Tibial nerve (tissue), 4 donors: ENCODE measurements at regions not wholly inside any gene's neighbourhood (a gene's known extent, or its start where the extent isn't known, plus 50 kb on each side); places are given as distances from the start of the nearest gene placed in this dataset.

Experiments used
- CTCF ChIP-seq, 5 experiments: fragments of 200-600 bp in 3 of 5; fragments of 450-650 bp in 2 of 5; sonication (generic) in 3 of 5; IDR thresholded peaks; one replicate each; pipeline ENCODE4 v1.5.1; 2016 to 2019; ENCODE audit warnings: antibody characterized with exemption in 5 of 5, mild to moderate bottlenecking in 3 of 5, moderate library complexity in 2 of 5
- EP300 ChIP-seq, 2 donors: sonication (generic); formaldehyde crosslinking; IDR thresholded peaks; one replicate each; pipeline ENCODE4 v1.6.1; 2017; ENCODE audit warnings: antibody characterized with exemption in 2 of 2, mild to moderate bottlenecking in 1 of 2
- POLR2A ChIP-seq, 2 donors: fragments of 450-650 bp; IDR thresholded peaks; one replicate each; pipeline ENCODE4 v1.6.1; 2017; ENCODE audit warnings: antibody characterized with exemption in 2 of 2, mild to moderate bottlenecking in 2 of 2, moderate library complexity in 2 of 2

- no peak for TF ChIP-seq CTCF (IDR thresholded peaks at IDR 0.05)
- no peak for TF ChIP-seq EP300 (IDR thresholded peaks at IDR 0.05)
- no peak for TF ChIP-seq POLR2A (IDR thresholded peaks at IDR 0.05)
Measured at GRCh38 chr12:124374147-124374546, 79.3 kb downstream of the RFLNA start.
